IPS-15b (cell line): ENCODE measurements at regions not wholly inside any gene's neighbourhood (a gene's known extent, or its start where the extent isn't known, plus 50 kb on each side); places are given as distances from the start of the nearest gene placed in this dataset.
"Not testable (repeated sequence)": the region's sequence is repeated elsewhere in the genome, so short reads cannot be mapped to it uniquely, and the experiment has no call there.

Source experiments
- H3K27me3 ChIP-seq: one replicate; pipeline ENCODE4 v1.6.1; 2013; ENCODE audit warnings: low read length; ENCODE audit not compliant: control insufficient read depth, insufficient read depth
- H3K36me3 ChIP-seq: one replicate; pipeline ENCODE4 v1.6.1; 2013; ENCODE audit warnings: low read length; ENCODE audit not compliant: control insufficient read depth, insufficient read depth
- H3K4me1 ChIP-seq: one replicate; pipeline ENCODE4 v1.6.1; 2013; ENCODE audit warnings: mild to moderate bottlenecking, low read length; ENCODE audit not compliant: control insufficient read depth, insufficient read depth
- H3K4me3 ChIP-seq: one replicate; pipeline ENCODE4 v1.5.1; 2013; ENCODE audit warnings: low read depth, low read length
- H3K9ac ChIP-seq: one replicate; pipeline ENCODE4 v1.6.1; 2013; ENCODE audit warnings: low read depth, mild to moderate bottlenecking, low read length
- H3K9me3 ChIP-seq: one replicate; pipeline ENCODE4 v1.6.1; 2013; ENCODE audit warnings: mild to moderate bottlenecking, low read length; ENCODE audit not compliant: control insufficient read depth, insufficient read depth

DNA sequence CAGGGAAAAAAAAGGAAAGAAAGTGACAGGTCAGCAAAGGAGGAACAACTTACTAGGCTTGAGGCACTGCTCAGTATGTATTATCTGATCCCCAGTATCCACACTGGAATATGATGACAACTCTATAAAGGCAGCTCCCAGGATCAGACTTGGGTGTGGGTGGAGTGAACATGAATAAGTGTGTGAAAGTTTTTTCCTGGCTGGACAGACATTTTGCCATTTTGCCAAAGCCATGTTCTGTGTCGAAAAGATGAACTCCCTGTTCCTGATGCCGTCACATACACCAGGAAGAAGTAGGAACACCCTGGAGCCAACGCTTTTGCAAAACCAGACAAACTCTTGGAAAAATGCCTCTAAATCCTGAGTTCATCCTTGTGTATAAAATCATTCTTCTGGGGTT lies 143.2 kb upstream of the MEOX2 start:
- no peak overlapping the region for H3K4me3 ChIP-seq
- H3K36me3 ChIP-seq = no peaks in the 10 kb centered on the region
- no peaks in the 10 kb centered on the region for H3K9me3 ChIP-seq
- no peak overlapping the region for H3K9ac ChIP-seq
- H3K4me1 ChIP-seq = no peaks in the 10 kb centered on the region
- no peaks in the 10 kb centered on the region for H3K27me3 ChIP-seq

DNA sequence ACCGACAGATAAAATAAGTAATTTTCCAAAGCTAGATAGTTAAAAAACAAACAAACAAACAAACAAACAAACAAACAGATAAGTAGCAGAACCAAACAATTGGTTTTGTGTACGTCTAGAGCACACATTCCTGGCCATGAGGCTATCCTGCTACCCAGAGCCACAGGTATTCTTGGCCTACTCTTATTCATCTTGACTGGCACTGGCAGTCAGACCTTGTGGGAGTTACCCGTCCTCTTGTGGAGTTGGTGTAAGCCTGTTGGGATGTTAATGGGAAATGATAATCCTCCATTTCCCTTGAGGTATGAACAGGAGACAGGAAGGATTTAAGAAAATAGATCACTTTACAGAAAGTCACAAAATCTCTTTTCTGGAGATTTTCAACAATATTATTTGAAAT lies 142.4 kb upstream of the MEOX2 start:
- Histone ChIP-seq H3K9me3 (no peaks in the 10 kb centered on the region), H3K27me3 (no peaks in the 10 kb centered on the region), H3K4me3 (no peak overlapping the region), H3K4me1 (no peaks in the 10 kb centered on the region), H3K36me3 (no peaks in the 10 kb centered on the region), H3K9ac (no peak overlapping the region)

DNA sequence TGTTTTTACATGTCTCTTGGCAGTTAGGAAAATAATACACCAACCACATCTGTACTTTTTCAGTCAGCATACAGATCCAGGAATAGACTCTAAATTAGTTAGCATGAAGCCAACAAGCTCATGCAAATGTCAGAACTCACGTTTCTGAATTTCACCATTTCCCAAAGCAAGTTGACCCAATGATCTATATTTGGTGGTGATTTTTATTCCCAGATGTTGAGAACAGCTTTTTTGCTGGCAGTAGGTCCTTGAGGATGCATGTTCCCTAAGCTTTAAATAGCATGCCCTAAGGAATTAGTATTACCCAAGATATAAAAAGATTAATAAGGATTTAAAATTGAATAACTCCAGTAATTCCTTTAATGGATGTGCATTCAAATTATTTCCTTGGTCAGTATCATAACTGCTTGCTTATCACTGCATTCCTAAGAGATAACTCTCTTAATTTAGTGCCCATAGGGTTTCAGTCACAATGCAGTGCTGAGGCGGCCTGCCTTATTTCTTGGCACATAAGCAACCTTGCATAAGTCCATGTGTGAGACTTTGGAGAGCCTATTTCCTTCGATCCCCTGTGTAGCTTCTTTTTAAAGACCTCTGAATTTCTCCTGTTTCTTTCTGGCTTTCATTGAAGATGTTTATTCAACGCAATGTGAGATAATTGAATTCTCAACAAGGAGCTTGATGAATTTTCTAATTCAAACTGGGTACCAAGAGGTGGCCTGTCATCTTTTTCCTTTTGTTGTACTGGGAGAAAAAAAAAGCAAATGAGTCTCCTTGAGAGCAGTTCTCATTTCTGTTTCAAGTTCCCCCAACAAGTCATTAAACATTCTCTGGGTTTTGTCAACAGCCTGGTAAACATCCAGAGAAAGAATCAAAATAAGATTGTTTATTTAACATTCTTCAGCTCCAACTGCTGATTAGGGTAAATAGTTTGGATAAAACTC lies 135.3 kb upstream of the MEOX2 start:
- no peaks in the 10 kb centered on the region for H3K27me3 ChIP-seq
- no peaks in the 10 kb centered on the region for H3K4me1 ChIP-seq
- H3K9me3 ChIP-seq = no peaks in the 10 kb centered on the region
- no peak overlapping the region for H3K9ac ChIP-seq
- H3K36me3 ChIP-seq = no peaks in the 10 kb centered on the region
- H3K4me3 ChIP-seq = no peak overlapping the region

DNA sequence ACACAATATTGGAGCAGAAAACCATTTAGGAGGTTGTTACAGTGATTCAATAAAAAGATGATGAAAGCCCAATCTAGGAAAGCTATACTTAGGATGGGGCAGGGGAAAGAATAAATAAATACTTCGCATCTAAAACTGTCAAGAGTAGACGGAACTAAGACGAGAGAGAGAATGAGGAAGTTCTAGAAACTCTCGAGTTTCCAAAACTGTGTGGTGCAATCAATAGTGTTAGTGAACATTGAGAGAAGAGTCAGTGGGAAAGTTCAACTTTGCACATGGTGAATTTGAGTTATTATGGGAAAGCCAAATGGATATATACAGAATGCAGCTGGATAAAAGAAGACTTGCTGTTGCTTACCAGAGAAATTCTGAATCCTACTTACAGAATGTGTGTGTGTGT lies 133.8 kb upstream of the MEOX2 start:
- Histone ChIP-seq H3K27me3 (no peaks in the 10 kb centered on the region), H3K9ac (no peak overlapping the region), H3K36me3 (no peaks in the 10 kb centered on the region), H3K4me3 (no peak overlapping the region), H3K9me3 (no peaks in the 10 kb centered on the region), H3K4me1 (no peaks in the 10 kb centered on the region)

DNA sequence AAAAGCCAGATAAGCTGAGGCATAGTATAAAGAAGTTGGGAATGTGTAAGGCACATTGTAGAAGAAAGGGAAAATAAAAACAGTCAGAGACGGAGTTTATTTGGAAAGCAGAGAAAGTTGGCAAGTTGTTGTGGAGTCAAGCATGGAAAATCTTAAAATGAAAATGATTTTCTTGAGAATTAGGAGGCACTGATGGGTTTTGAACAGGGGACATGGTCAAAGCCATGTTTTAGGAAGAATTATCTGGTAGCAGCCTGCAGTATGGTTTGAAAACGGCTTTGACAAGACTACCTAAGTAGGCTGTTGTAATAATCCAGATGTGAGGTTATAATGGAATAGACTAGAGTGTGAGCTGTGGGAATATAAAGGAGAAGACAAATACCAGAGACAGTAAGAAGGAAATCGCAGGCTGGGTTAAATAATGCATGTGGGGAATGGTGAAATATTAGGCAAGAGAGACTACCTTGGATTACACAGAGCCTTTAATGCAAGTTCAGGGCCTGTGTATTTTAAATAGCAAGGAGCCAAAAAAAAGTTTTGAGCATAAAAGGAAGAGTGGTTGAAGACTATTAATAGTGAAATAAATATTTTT lies 130.4 kb upstream of the MEOX2 start:
- Histone ChIP-seq H3K27me3 (no peaks in the 10 kb centered on the region), H3K36me3 (no peaks in the 10 kb centered on the region), H3K9me3 (no peaks in the 10 kb centered on the region), H3K4me3 (no peak overlapping the region), H3K9ac (no peak overlapping the region), H3K4me1 (no peaks in the 10 kb centered on the region)

DNA sequence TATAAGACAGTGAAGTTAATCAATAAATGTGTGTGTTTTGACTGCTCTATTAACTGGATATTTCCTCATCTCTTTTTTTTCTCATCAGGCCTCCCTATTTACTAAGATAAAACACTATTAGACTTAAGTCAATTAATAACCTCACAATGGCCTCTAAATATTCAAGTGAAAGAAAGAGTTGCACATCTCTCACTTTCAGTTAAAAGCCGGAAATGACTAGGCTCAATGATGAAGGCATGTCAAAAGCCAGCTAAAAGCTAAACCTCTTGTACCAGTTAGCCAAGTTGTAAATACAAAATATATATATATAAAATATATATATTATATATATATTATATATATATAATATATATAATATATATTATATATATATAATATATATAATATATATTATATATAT lies 127.0 kb upstream of the MEOX2 start:
- no peak overlapping the region for H3K4me3 ChIP-seq
- H3K9me3 ChIP-seq = no peaks in the 10 kb centered on the region
- no peaks in the 10 kb centered on the region for H3K36me3 ChIP-seq
- H3K9ac ChIP-seq = no peak overlapping the region
- H3K27me3 ChIP-seq = no peaks in the 10 kb centered on the region
- H3K4me1 ChIP-seq = no peaks in the 10 kb centered on the region

DNA sequence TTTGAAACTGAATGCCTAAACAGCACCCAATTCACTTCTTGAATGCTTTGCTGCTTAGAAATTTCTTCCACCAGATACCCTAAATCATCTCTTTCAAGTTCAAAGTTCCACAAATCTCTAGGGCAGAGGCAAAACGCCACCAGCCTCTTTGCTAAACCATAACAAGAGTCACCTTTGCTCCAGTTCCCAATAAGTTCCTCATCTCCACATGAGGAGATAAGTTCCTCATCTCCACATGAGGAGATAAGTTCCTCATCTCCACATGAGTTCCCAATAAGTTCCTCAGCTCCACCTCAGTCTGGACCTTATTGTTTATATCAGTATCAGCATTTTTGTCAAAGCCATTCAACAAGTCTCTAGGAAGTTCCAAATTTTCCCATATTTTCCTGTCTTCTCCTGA lies 123.9 kb upstream of the MEOX2 start:
- not testable (repeated sequence) for H3K9me3 ChIP-seq, H3K4me1 ChIP-seq, H3K4me3 ChIP-seq, H3K27me3 ChIP-seq, H3K9ac ChIP-seq, H3K36me3 ChIP-seq

DNA sequence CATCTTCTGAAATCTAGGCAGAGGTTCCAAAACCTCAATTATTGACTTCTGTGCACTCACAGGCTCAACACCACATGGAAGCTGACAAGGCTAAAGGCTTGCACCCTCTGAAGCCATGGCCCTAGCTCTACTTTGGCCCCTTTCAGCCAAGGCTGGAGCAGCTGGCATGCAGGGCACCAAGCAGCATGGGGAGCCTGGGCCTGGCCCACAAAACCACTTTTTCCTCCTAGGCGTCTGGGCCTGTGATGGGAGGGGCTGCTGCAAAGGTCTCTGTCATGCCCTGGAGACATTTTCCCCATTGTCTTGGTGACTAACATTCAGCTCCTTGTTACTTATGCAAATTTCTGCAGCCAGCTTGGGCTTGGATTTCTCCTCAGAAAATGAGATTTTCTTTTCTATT lies 123.5 kb upstream of the MEOX2 start:
- not testable (repeated sequence) for H3K4me1 ChIP-seq, H3K27me3 ChIP-seq, H3K4me3 ChIP-seq, H3K36me3 ChIP-seq, H3K9me3 ChIP-seq, H3K9ac ChIP-seq

DNA sequence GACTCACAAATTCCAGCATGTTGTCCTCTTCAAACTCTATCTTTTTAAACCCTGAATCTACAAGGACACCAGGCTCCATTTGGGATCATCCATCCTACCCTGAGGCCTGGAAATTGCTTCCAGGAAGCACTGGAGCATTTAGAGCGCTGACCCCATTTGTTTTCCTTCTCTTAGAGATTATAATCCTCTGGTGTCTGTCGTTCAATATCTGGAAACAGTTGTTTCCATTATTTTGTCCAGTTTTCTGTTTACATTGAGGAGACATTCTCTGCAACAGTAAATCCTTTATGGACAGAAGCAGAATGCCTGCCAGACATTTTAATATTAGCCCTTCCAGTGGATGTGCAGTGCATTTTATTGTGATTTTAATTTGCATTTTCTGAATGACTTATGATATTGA lies 119.4 kb upstream of the MEOX2 start:
- no peaks in the 10 kb centered on the region for H3K27me3 ChIP-seq
- no peaks in the 10 kb centered on the region for H3K4me1 ChIP-seq
- H3K4me3 ChIP-seq = no peak overlapping the region
- no peaks in the 10 kb centered on the region for H3K9me3 ChIP-seq
- no peaks in the 10 kb centered on the region for H3K36me3 ChIP-seq
- H3K9ac ChIP-seq = no peak overlapping the region

DNA sequence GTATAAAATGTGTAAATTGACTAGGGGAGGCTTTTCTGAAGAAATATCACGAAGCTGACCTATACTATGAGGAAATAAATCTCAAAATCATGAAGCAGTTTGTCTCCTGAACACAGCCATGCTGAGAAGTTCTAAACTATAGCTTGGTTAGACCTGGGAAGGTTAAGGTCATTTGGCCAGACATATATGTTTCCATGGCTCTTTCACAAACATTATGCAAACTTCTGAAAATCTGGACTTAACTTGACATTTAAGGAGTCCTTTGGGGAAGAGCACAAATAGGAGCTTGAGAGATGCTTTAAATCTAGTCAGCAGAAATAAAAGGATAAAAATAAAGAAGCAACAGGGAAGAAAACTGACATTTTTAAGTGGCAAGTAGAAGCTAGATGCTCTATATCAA lies 115.9 kb upstream of the MEOX2 start:
- no peaks in the 10 kb centered on the region for H3K9me3 ChIP-seq
- no peaks in the 10 kb centered on the region for H3K36me3 ChIP-seq
- H3K4me1 ChIP-seq = no peaks in the 10 kb centered on the region
- no peak overlapping the region for H3K9ac ChIP-seq
- H3K27me3 ChIP-seq = no peaks in the 10 kb centered on the region
- H3K4me3 ChIP-seq = no peak overlapping the region

DNA sequence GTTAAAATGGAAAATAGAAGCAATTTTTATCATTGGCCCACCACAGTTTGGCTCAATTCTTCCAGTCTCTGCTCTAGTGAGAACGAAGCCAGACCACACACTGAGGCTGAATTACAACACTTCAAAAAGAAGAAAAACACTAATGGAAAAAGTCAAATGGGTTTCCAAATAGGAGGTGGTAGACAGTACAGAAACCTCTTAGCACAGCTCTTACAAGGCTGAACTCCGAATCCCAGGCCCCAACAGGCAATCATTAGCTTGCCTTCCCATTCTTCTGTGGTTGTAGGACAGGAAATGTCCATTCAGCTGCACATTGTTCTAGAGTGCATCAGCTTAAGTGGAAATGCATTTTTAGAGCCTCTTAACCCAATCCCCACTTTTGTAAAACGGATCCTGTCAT lies 115.1 kb upstream of the MEOX2 start:
- Histone ChIP-seq H3K36me3 (no peaks in the 10 kb centered on the region), H3K4me3 (no peak overlapping the region), H3K27me3 (no peaks in the 10 kb centered on the region), H3K9me3 (no peaks in the 10 kb centered on the region), H3K4me1 (no peaks in the 10 kb centered on the region), H3K9ac (no peak overlapping the region)

DNA sequence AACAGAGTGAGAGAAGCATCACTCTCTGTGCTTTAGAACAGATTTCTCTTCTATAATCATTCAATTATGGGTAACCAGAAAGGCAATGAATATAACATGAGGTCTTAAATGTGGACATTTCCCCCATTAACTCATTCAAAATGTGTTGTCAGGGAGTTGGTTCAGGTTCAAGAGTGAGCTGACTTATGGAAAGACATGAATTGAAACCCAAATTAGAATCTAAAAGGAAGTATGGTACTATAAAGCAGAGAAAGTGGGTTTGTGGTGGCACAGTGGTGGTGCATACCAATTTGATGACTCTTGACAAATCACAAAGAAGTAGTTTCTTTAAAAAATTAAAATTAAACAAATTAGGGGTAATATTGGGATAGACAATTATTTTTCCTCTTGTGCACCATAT lies 114.6 kb upstream of the MEOX2 start:
- no peak overlapping the region for H3K9ac ChIP-seq
- H3K4me1 ChIP-seq = no peaks in the 10 kb centered on the region
- no peaks in the 10 kb centered on the region for H3K9me3 ChIP-seq
- no peaks in the 10 kb centered on the region for H3K27me3 ChIP-seq
- H3K4me3 ChIP-seq = no peak overlapping the region
- H3K36me3 ChIP-seq = no peaks in the 10 kb centered on the region
